ENCODE measurements at regions not wholly inside any gene's neighbourhood (a gene's known extent, or its start where the extent isn't known, plus 50 kb on each side); places are given as distances from the start of the nearest gene placed in this dataset.

GRCh38 chr3:72299321-72299802 lies 514.4 kb upstream of the PROK2 start:
- Histone ChIP-seq H3K27me3 (ENCODE audit: insufficient read depth, low read length, poor library complexity) (no peaks in the 10 kb centered on the region), H3K9ac (ENCODE audit: low read length) (no peak overlapping the region), H3K4me2 (ENCODE audit: low read length) (no peak overlapping the region), H3K4ac (ENCODE audit: low read depth, low read length) (no peak overlapping the region), H3K18ac (ENCODE audit: low read length) (no peak overlapping the region), H3K56ac (ENCODE audit: low read length) (no peak overlapping the region), H3K36me3 (ENCODE audit: control insufficient read depth, insufficient read depth, low read length) (no peaks in the 10 kb centered on the region), H3K79me1 (ENCODE audit: low read length) (no peaks in the 10 kb centered on the region), H4K5ac (ENCODE audit: low read length) (no peak overlapping the region), H2BK120ac (ENCODE audit: low read depth, low read length) (no peak overlapping the region), H3K27ac (ENCODE audit: low read depth, low read length) (no peak overlapping the region), H3K23ac (ENCODE audit: low read length) (no peak overlapping the region), H2AK5ac (ENCODE audit: low read length) (no peak overlapping the region), H3K4me1 (ENCODE audit: control insufficient read depth, low read depth, low read length) (peaks cover 3% of the 10 kb centered on the region), H2BK15ac (replicated peaks; ENCODE audit: low read depth) (no peak overlapping the region), H3K79me2 (ENCODE audit: control insufficient read depth, insufficient read depth, low read length) (no peaks in the 10 kb centered on the region), H3K4me3 (ENCODE audit: low read length) (no peak overlapping the region), H4K8ac (ENCODE audit: low read depth, low read length) (no peak overlapping the region), H2BK5ac (ENCODE audit: low read length) (no peak overlapping the region)
- no peak for DNase-seq
- no CpG with 5 or more reads among the region's 6 CpGs for WGBS (ENCODE audit: extremely low coverage, insufficient coverage, low lambda C conversion rate)

- Histone ChIP-seq H3K27ac (ENCODE audit: low read depth, low read length) (no peak overlapping the region), H2BK5ac (ENCODE audit: low read length) (no peak overlapping the region), H4K5ac (ENCODE audit: low read length) (no peak overlapping the region), H3K4me3 (ENCODE audit: low read length) (no peak overlapping the region), H2AK5ac (ENCODE audit: low read length) (no peak overlapping the region), H3K18ac (ENCODE audit: low read length) (no peak overlapping the region), H3K9ac (ENCODE audit: low read length) (no peak overlapping the region), H3K4ac (ENCODE audit: low read depth, low read length) (no peak overlapping the region), H3K23ac (ENCODE audit: low read length) (no peak overlapping the region), H2BK15ac (replicated peaks; ENCODE audit: low read depth) (no peak overlapping the region), H3K4me1 (ENCODE audit: control insufficient read depth, low read depth, low read length) (no peaks in the 10 kb centered on the region), H3K56ac (ENCODE audit: low read length) (no peak overlapping the region), H3K36me3 (ENCODE audit: control insufficient read depth, insufficient read depth, low read length) (no peaks in the 10 kb centered on the region), H2BK120ac (ENCODE audit: low read depth, low read length) (no peak overlapping the region), H3K27me3 (ENCODE audit: insufficient read depth, low read length, poor library complexity) (no peaks in the 10 kb centered on the region), H3K79me1 (ENCODE audit: low read length) (no peaks in the 10 kb centered on the region), H4K8ac (ENCODE audit: low read depth, low read length) (no peak overlapping the region), H3K79me2 (ENCODE audit: control insufficient read depth, insufficient read depth, low read length) (no peaks in the 10 kb centered on the region), H3K4me2 (ENCODE audit: low read length) (no peak overlapping the region)
- WGBS (ENCODE audit: extremely low coverage, insufficient coverage, low lambda C conversion rate) = no CpG with 5 or more reads among the region's 8 CpGs
- DNase-seq = no peak
Observed at GRCh38 chr3:72298201-72299152, 513.5 kb upstream of the PROK2 start.

DNA sequence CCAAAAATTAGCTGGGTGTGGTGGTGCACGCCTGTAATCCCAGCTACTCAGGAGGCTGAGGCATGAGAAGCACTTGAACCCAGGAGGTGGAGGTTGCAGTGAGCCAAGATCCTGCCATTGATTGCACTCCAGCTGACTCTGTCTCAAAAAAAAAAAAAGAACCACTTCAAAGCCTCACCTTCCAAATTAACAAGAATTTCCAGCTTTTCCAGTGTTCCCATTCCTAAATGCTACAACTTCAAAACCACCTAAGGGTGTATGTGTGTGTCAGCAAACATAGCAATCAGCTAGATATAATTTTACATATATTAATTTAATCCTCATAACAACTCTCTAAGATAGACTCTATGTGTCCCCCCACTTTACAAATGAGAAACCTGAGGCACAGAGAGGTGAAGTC lies 512.5 kb upstream of the PROK2 start:
- no peak overlapping the region for H3K9ac ChIP-seq (ENCODE audit: low read length)
- WGBS (ENCODE audit: extremely low coverage, insufficient coverage, low lambda C conversion rate) = no CpG with 5 or more reads among the region's 1 CpG
- no peak overlapping the region for H3K18ac ChIP-seq (ENCODE audit: low read length)
- no peak overlapping the region for H3K56ac ChIP-seq (ENCODE audit: low read length)
- no peak overlapping the region for H2BK120ac ChIP-seq (ENCODE audit: low read depth, low read length)
- DNase-seq = no peak
- H3K4me1 ChIP-seq (ENCODE audit: control insufficient read depth, low read depth, low read length) = no peaks in the 10 kb centered on the region
- H4K8ac ChIP-seq (ENCODE audit: low read depth, low read length) = no peak overlapping the region
- H3K23ac ChIP-seq (ENCODE audit: low read length) = no peak overlapping the region
- no peak overlapping the region for H3K4me3 ChIP-seq (ENCODE audit: low read length)
- H3K79me2 ChIP-seq (ENCODE audit: control insufficient read depth, insufficient read depth, low read length) = no peaks in the 10 kb centered on the region
- H2AK5ac ChIP-seq (ENCODE audit: low read length) = no peak overlapping the region
- no peak overlapping the region for H3K27ac ChIP-seq (ENCODE audit: low read depth, low read length)
- H3K27me3 ChIP-seq (ENCODE audit: insufficient read depth, low read length, poor library complexity) = no peaks in the 10 kb centered on the region
- H3K4ac ChIP-seq (ENCODE audit: low read depth, low read length) = no peak overlapping the region
- no peak overlapping the region for H2BK15ac ChIP-seq (replicated peaks; ENCODE audit: low read depth)
- no peak overlapping the region for H3K4me2 ChIP-seq (ENCODE audit: low read length)
- H2BK5ac ChIP-seq (ENCODE audit: low read length) = no peak overlapping the region
- H3K79me1 ChIP-seq (ENCODE audit: low read length) = no peaks in the 10 kb centered on the region
- H3K36me3 ChIP-seq (ENCODE audit: control insufficient read depth, insufficient read depth, low read length) = no peaks in the 10 kb centered on the region
- no peak overlapping the region for H4K5ac ChIP-seq (ENCODE audit: low read length)

GRCh38 chr3:72296477-72297111 lies 511.6 kb upstream of the PROK2 start:
- Histone ChIP-seq H2BK5ac (ENCODE audit: low read length) (no peak overlapping the region), H4K5ac (ENCODE audit: low read length) (no peak overlapping the region), H3K79me2 (ENCODE audit: control insufficient read depth, insufficient read depth, low read length) (no peaks in the 10 kb centered on the region), H2BK120ac (ENCODE audit: low read depth, low read length) (no peak overlapping the region), H3K27ac (ENCODE audit: low read depth, low read length) (no peak overlapping the region), H3K36me3 (ENCODE audit: control insufficient read depth, insufficient read depth, low read length) (no peaks in the 10 kb centered on the region), H3K4me2 (ENCODE audit: low read length) (no peak overlapping the region), H3K4ac (ENCODE audit: low read depth, low read length) (no peak overlapping the region), H3K4me1 (ENCODE audit: control insufficient read depth, low read depth, low read length) (no peaks in the 10 kb centered on the region), H4K8ac (ENCODE audit: low read depth, low read length) (no peak overlapping the region), H3K79me1 (ENCODE audit: low read length) (no peaks in the 10 kb centered on the region), H3K23ac (ENCODE audit: low read length) (no peak overlapping the region), H3K27me3 (ENCODE audit: insufficient read depth, low read length, poor library complexity) (no peaks in the 10 kb centered on the region), H3K9ac (ENCODE audit: low read length) (no peak overlapping the region), H3K18ac (ENCODE audit: low read length) (no peak overlapping the region), H2AK5ac (ENCODE audit: low read length) (no peak overlapping the region), H3K56ac (ENCODE audit: low read length) (no peak overlapping the region), H3K4me3 (ENCODE audit: low read length) (no peak overlapping the region), H2BK15ac (replicated peaks; ENCODE audit: low read depth) (no peak overlapping the region)
- DNase-seq = no peak
- no CpG with 5 or more reads among the region's 8 CpGs for WGBS (ENCODE audit: extremely low coverage, insufficient coverage, low lambda C conversion rate)

- H3K4me3 ChIP-seq (ENCODE audit: low read length) = no peak overlapping the region
- H3K79me1 ChIP-seq (ENCODE audit: low read length) = no peaks in the 10 kb centered on the region
- no peak overlapping the region for H4K8ac ChIP-seq (ENCODE audit: low read depth, low read length)
- no peaks in the 10 kb centered on the region for H3K36me3 ChIP-seq (ENCODE audit: control insufficient read depth, insufficient read depth, low read length)
- H4K5ac ChIP-seq (ENCODE audit: low read length) = no peak overlapping the region
- no peak for DNase-seq
- H2BK120ac ChIP-seq (ENCODE audit: low read depth, low read length) = no peak overlapping the region
- no peak overlapping the region for H3K18ac ChIP-seq (ENCODE audit: low read length)
- H3K79me2 ChIP-seq (ENCODE audit: control insufficient read depth, insufficient read depth, low read length) = no peaks in the 10 kb centered on the region
- H3K4me1 ChIP-seq (ENCODE audit: control insufficient read depth, low read depth, low read length) = no peaks in the 10 kb centered on the region
- H3K27me3 ChIP-seq (ENCODE audit: insufficient read depth, low read length, poor library complexity) = no peaks in the 10 kb centered on the region
- H3K9ac ChIP-seq (ENCODE audit: low read length) = no peak overlapping the region
- no peak overlapping the region for H2BK5ac ChIP-seq (ENCODE audit: low read length)
- no peak overlapping the region for H3K56ac ChIP-seq (ENCODE audit: low read length)
- no peak overlapping the region for H2AK5ac ChIP-seq (ENCODE audit: low read length)
- no peak overlapping the region for H3K4ac ChIP-seq (ENCODE audit: low read depth, low read length)
- no peak overlapping the region for H3K27ac ChIP-seq (ENCODE audit: low read depth, low read length)
- no CpG with 5 or more reads among the region's 7 CpGs for WGBS (ENCODE audit: extremely low coverage, insufficient coverage, low lambda C conversion rate)
- H2BK15ac ChIP-seq (replicated peaks; ENCODE audit: low read depth) = no peak overlapping the region
- H3K4me2 ChIP-seq (ENCODE audit: low read length) = no peak overlapping the region
- no peak overlapping the region for H3K23ac ChIP-seq (ENCODE audit: low read length)
Observed at GRCh38 chr3:72295962-72296450, 511.1 kb upstream of the PROK2 start.

Data from mesendoderm (in vitro differentiated cells).